CD8-positive, alpha-beta memory T cell (primary cell): ENCODE measurements at regions not wholly inside any gene's neighbourhood (a gene's known extent, or its start where the extent isn't known, plus 50 kb on each side); places are given as distances from the start of the nearest gene placed in this dataset.

Experiments used
- CTCF ChIA-PET: fragments of 350-600 bp; sonication (Branson Sonifier 250); formaldehyde crosslinking; loops from one replicate; lab custom pipeline; 2021; ENCODE audit warnings: antibody characterized with exemption; lab: Charles Lee
- POLR2A ChIA-PET: fragments of 350-600 bp; sonication (Branson Sonifier 250); formaldehyde crosslinking; loops from one replicate; lab custom pipeline; 2021; ENCODE audit warnings: antibody characterized with exemption; lab: Charles Lee
- DNase-seq, 5 donors: peaks; one replicate each; pipeline versions ENCODE4 v3.0.0 to v3.0.0-alpha.2; 2020 to 2022; ENCODE audit warnings: mixed read lengths in 1 of 5
- H3K27ac ChIP-seq: one replicate; pipeline ENCODE4 v1.7.0; 2013; ENCODE audit warnings: low read depth, mild to moderate bottlenecking, low read length, moderate library complexity
- H3K27me3 ChIP-seq: 2 replicates; pipeline ENCODE4 v1.7.0; 2013; ENCODE audit warnings: low read length, mild to moderate bottlenecking; ENCODE audit not compliant: insufficient read depth, poor library complexity, severe bottlenecking
- H3K36me3 ChIP-seq: 2 replicates; pipeline ENCODE4 v1.7.0; 2013; ENCODE audit warnings: mild to moderate bottlenecking, low read length, moderate library complexity; ENCODE audit not compliant: insufficient read depth
- H3K4me1 ChIP-seq: 2 replicates; pipeline ENCODE4 v1.7.0; 2013; ENCODE audit warnings: mild to moderate bottlenecking, low read length, moderate library complexity; ENCODE audit not compliant: insufficient read depth
- H3K4me3 ChIP-seq: 2 replicates; pipeline ENCODE4 v1.7.0; 2013; ENCODE audit warnings: mild to moderate bottlenecking, low read length
- H3K9me3 ChIP-seq: 2 replicates; pipeline ENCODE4 v1.7.0; 2013; ENCODE audit warnings: mild to moderate bottlenecking, low read length
- H3K27ac Mint-ChIP-seq, 8 donors: one replicate each; pipeline ENCODE4 v1.8.0; 2020 to 2021; ENCODE audit warnings: mixed read lengths in 8 of 8, mild to moderate bottlenecking in 6 of 8, inconsistent platforms in 3 of 8, moderate library complexity in 3 of 8
- H3K27me3 Mint-ChIP-seq, 2 donors: one replicate each; pipeline ENCODE4 v1.8.0; 2020 to 2021; ENCODE audit warnings: mixed read lengths in 2 of 2, mild to moderate bottlenecking in 1 of 2, moderate library complexity in 1 of 2
- H3K36me3 Mint-ChIP-seq, 3 donors: one replicate each; pipeline ENCODE4 v1.8.0; 2020 to 2021; ENCODE audit warnings: mixed read lengths in 3 of 3, inconsistent platforms in 1 of 3, mild to moderate bottlenecking in 1 of 3
- H3K4me1 Mint-ChIP-seq, 3 donors: one replicate each; pipeline ENCODE4 v1.8.0; 2020 to 2021; ENCODE audit warnings: mixed read lengths in 3 of 3, inconsistent platforms in 1 of 3, mild to moderate bottlenecking in 1 of 3
- H3K4me3 Mint-ChIP-seq, 7 donors: one replicate each; pipeline ENCODE4 v1.8.0; 2020 to 2021; ENCODE audit warnings: mixed read lengths in 7 of 7, mild to moderate bottlenecking in 6 of 7, moderate library complexity in 4 of 7, inconsistent platforms in 2 of 7
- H3K9me3 Mint-ChIP-seq, 5 donors: one replicate each; pipeline ENCODE4 v1.8.0; 2020 to 2022; ENCODE audit warnings: mixed read lengths in 5 of 5, mild to moderate bottlenecking in 3 of 5, moderate library complexity in 2 of 5, inconsistent platforms in 1 of 5

DNA sequence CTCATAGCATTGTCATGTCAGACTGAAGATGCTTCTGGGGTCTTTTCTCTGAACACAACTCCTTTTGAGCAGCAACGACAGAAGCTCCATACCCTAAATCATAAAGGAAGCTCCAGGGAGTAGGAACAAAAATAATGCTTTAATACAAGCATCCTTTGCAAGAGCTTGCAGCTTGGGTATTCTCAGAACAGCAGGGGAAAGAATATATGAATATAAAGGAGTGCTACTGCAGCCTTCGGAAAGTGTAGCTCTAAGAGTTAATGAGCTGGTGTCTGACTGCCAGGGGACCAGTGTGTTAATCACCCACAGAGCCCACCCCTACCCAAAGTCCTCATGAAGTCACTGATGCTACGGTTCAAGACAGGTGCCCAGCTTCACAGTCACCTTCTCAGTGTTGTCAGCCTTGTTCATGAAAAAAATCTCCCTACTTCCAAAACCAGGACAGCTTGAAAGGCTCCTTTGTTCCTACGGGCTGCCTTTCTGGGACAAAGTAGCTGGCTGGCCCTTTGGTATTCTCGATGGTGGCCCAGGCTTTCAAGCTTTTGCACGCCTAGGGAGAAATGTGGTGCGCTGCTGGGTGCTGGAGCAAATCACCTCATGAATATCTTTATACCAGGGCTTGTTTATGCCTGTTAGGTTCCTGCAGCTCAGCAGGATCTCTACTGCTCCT lies 259.7 kb downstream of the CMPK2 start:
- Histone ChIP-seq H3K27me3 (no peaks in the 10 kb centered on the region), H3K9me3 (no peaks in the 10 kb centered on the region), H3K36me3 (no peaks in the 10 kb centered on the region), H3K27ac (no peak overlapping the region), H3K4me3 (no peak overlapping the region), H3K4me1 (no peaks in the 10 kb centered on the region)
- no peak overlapping the region for H3K27ac Mint-ChIP-seq
- DNase-seq: no peak
- no peak overlapping the region for H3K4me3 Mint-ChIP-seq
- CTCF ChIA-PET: no interaction called here
- H3K9me3 Mint-ChIP-seq: peaks cover 0 to 3% (median 0%) of the 10 kb centered on the region in 5 donors
- H3K27me3 Mint-ChIP-seq: no peaks in the 10 kb centered on the region
- H3K4me1 Mint-ChIP-seq: no peaks in the 10 kb centered on the region
- POLR2A ChIA-PET: no interaction called here
- no peaks in the 10 kb centered on the region for H3K36me3 Mint-ChIP-seq

DNA sequence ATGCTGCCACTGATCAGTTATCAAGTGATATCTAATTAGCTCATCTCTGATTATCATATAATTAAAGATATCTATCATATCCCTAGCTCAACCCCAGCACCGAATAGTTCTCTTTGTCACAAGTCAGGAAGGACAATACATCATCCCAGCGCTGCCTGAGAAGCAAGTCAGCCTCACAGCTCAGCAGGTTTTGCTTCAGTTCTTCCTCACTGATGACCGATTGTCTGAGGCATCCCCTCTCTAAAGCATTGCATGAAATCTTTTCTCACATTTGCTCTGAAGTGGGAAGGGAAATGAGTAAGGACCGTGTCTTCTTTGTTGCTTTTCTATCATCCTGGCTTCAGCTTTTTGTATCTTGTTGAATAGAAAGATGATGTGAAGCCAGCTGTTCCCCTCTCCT lies 247.9 kb downstream of the CMPK2 start:
- Histone ChIP-seq H3K4me3 (no peak overlapping the region), H3K9me3 (peaks cover 2% of the 10 kb centered on the region), H3K27me3 (no peaks in the 10 kb centered on the region), H3K4me1 (no peaks in the 10 kb centered on the region), H3K36me3 (no peaks in the 10 kb centered on the region), H3K27ac (no peak overlapping the region)
- no peak overlapping the region for H3K4me3 Mint-ChIP-seq
- no peak overlapping the region for H3K27ac Mint-ChIP-seq
- H3K27me3 Mint-ChIP-seq: peaks cover 0 to 6% of the 10 kb centered on the region in 2 donors
- ChIA-PET POLR2A (no interaction called here), CTCF (no interaction called here)
- H3K9me3 Mint-ChIP-seq: peaks cover 0 to 17% (median 11%) of the 10 kb centered on the region in 5 donors
- no peak for DNase-seq
- no peaks in the 10 kb centered on the region for H3K36me3 Mint-ChIP-seq
- H3K4me1 Mint-ChIP-seq: no peaks in the 10 kb centered on the region

DNA sequence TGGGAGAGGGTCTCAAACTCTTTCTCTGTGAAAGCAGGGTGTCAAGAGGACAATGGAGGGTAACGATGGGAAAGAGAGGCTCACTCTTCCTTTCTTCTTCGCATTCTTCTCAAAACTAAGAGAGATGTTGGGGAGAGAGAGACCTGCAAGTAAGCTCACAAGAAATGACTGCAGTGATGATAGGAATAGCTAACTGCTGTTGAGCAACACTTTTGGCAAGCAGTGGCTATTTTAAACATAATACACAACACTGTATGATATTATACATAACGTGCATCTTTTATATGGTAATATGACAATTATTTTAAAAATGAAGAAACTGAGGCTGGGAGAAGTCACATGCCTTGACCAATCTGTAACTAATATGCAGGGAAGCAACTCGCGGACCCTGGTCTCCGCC lies 247.5 kb downstream of the CMPK2 start:
- H3K27me3 ChIP-seq: no peaks in the 10 kb centered on the region
- no peak for DNase-seq
- Mint-ChIP-seq H3K9me3 (peaks cover 0 to 14% (median 7%) of the 10 kb centered on the region in 5 donors), H3K27me3 (peaks cover 0 to 6% of the 10 kb centered on the region in 2 donors), H3K4me3 (no peak overlapping the region), H3K4me1 (no peaks in the 10 kb centered on the region), H3K27ac (no peak overlapping the region), H3K36me3 (no peaks in the 10 kb centered on the region)
- POLR2A ChIA-PET: no interaction called here
- no peak overlapping the region for H3K27ac ChIP-seq
- no peak overlapping the region for H3K4me3 ChIP-seq
- no peaks in the 10 kb centered on the region for H3K4me1 ChIP-seq
- no peaks in the 10 kb centered on the region for H3K36me3 ChIP-seq
- no peaks in the 10 kb centered on the region for H3K9me3 ChIP-seq
- CTCF ChIA-PET: no interaction called here

DNA sequence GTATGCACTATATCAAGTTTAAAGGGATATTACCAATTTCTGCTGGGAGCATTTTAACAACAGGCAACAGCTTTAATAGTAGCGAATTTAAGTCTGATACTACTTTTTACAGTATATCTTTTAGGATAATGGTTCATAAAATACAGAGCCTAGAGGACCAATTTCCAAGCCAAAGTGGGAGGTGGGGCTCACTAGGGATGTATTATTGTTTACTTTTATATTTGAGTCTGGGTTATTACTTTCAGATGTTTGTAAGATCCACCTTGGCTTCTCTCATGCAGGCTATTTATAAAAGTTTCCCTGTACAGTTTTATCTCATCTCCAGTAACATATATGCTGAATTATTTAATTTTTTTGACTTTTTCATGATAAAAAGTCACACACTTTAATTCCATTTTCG lies 242.0 kb downstream of the CMPK2 start:
- H3K36me3 Mint-ChIP-seq: no peaks in the 10 kb centered on the region
- H3K4me1 ChIP-seq: no peaks in the 10 kb centered on the region
- H3K4me3 Mint-ChIP-seq: no peak overlapping the region
- H3K9me3 Mint-ChIP-seq: no peaks in the 10 kb centered on the region
- H3K36me3 ChIP-seq: no peaks in the 10 kb centered on the region
- DNase-seq: no peak
- H3K27me3 ChIP-seq: no peaks in the 10 kb centered on the region
- CTCF ChIA-PET: no interaction called here
- POLR2A ChIA-PET: no interaction called here
- H3K4me3 ChIP-seq: no peak overlapping the region
- no peak overlapping the region for H3K27ac Mint-ChIP-seq
- peaks cover 0 to 3% of the 10 kb centered on the region in 2 donors for H3K27me3 Mint-ChIP-seq
- H3K4me1 Mint-ChIP-seq: no peaks in the 10 kb centered on the region
- no peaks in the 10 kb centered on the region for H3K9me3 ChIP-seq
- no peak overlapping the region for H3K27ac ChIP-seq

DNA sequence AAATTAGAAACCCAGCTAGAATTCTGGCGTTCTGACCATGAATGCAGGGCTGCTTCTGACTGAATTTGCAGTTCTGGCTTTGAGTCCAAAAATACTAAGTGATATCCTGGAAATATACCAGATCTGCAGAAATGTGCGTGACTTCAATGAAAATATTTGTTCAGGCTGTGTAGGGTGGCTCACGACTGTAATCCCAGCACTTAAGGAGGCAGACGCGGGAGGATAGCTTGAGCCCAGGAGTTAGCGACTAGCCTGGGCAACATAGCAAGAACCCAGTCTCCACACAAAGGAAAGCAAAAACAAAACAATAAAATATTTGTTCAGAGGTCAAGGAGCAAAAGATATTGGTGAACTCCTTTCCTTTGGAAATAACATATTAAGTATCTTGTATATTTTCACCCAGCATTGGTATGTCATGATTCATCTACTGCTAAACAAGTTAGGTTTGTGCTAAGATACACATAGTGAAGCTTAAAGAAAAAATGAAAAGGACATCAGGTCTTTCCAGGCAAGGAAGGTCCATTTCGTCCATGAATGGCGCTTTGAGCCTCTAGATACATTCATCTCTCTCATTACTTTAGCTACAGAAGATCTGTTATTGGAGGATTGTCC lies 239.2 kb downstream of the CMPK2 start:
- H3K27me3 ChIP-seq: no peaks in the 10 kb centered on the region
- no peaks in the 10 kb centered on the region for H3K9me3 ChIP-seq
- no peaks in the 10 kb centered on the region for H3K4me1 ChIP-seq
- Mint-ChIP-seq H3K27ac (no peak overlapping the region), H3K4me3 (no peak overlapping the region), H3K4me1 (no peaks in the 10 kb centered on the region), H3K9me3 (peaks cover 0 to 2% (median 0%) of the 10 kb centered on the region in 5 donors), H3K27me3 (peaks cover 3% of the 10 kb centered on the region in 2 donors), H3K36me3 (no peaks in the 10 kb centered on the region)
- ChIA-PET CTCF (no interaction called here), POLR2A (no interaction called here)
- H3K27ac ChIP-seq: no peak overlapping the region
- DNase-seq: no peak
- H3K4me3 ChIP-seq: no peak overlapping the region
- H3K36me3 ChIP-seq: no peaks in the 10 kb centered on the region

DNA sequence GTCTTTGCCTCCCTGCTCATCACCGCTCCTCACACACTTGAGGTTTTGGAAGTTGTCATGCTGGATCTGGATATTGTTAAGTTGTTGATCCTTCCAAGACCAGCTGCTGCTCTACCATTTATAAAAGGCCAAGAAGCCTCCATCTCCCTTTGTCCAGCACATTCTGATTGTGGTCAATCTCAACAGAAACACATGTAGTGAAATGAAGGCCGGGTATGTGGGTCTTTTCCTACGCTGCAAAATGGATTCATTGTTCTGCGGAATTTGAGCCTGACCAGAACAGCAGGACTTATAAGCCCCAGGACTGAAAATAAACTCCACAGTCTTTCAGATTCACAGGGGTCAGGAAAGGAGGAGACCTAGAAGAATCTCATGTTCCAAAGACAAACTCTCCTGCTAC lies 238.4 kb downstream of the CMPK2 start:
- Histone ChIP-seq H3K4me3 (no peak overlapping the region), H3K27ac (no peak overlapping the region), H3K36me3 (no peaks in the 10 kb centered on the region), H3K27me3 (no peaks in the 10 kb centered on the region), H3K9me3 (no peaks in the 10 kb centered on the region), H3K4me1 (no peaks in the 10 kb centered on the region)
- ChIA-PET CTCF (no interaction called here), POLR2A (no interaction called here)
- no peak overlapping the region for H3K4me3 Mint-ChIP-seq
- H3K36me3 Mint-ChIP-seq: no peaks in the 10 kb centered on the region
- DNase-seq: no peak
- no peak overlapping the region for H3K27ac Mint-ChIP-seq
- H3K27me3 Mint-ChIP-seq: peaks cover 3% of the 10 kb centered on the region in 2 donors
- peaks cover 0 to 2% (median 0%) of the 10 kb centered on the region in 5 donors for H3K9me3 Mint-ChIP-seq
- no peaks in the 10 kb centered on the region for H3K4me1 Mint-ChIP-seq

DNA sequence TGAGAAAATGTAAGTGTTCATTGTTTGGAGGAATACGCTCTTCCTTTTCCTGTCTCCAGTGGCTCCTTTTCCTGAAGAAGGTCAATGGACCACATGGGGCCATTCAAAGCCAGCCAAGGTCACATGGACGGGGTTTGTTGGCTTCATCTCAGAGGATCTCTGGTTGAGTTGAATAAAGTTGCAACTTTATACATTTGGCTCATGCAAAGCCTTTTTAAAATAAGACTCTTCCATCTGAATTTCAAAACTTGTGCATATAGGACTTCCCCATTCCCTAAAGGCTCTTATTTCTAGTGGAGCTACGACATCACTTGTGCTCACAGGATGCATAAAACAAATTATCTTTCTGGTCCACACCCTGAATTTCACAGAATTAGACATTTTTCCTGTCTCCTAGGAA lies 235.5 kb downstream of the CMPK2 start:
- Histone ChIP-seq H3K27me3 (no peaks in the 10 kb centered on the region), H3K36me3 (no peaks in the 10 kb centered on the region), H3K4me1 (no peaks in the 10 kb centered on the region), H3K9me3 (no peaks in the 10 kb centered on the region), H3K27ac (no peak overlapping the region), H3K4me3 (no peak overlapping the region)
- Mint-ChIP-seq H3K36me3 (no peaks in the 10 kb centered on the region), H3K4me3 (no peak overlapping the region), H3K4me1 (no peaks in the 10 kb centered on the region), H3K27ac (no peak overlapping the region), H3K27me3 (peaks cover 3% of the 10 kb centered on the region in 2 donors), H3K9me3 (peaks cover 0 to 2% (median 0%) of the 10 kb centered on the region in 5 donors)
- POLR2A ChIA-PET: no interaction called here
- DNase-seq: no peak
- CTCF ChIA-PET: no interaction called here

DNA sequence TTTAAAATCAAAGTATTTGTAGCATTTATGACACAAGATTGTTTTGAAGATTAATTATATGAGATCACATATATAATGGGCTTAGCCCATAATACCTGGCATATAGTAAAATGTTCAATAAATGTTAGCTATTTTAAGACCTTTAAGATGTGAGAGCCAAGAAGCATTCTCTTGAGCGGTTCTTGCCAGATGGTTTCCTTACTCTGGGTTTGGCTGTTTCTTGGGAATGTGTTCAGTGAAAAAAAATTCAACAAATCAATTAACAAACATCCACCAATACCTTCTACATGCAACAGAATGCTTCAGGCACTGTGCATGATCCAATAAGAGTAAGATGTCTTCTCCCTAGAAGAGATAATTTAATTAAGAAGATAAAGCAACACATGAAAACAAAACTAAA lies 230.4 kb downstream of the CMPK2 start:
- Mint-ChIP-seq H3K27me3 (peaks cover 7 to 8% of the 10 kb centered on the region in 2 donors), H3K27ac (no peak overlapping the region), H3K36me3 (no peaks in the 10 kb centered on the region), H3K4me1 (no peaks in the 10 kb centered on the region), H3K9me3 (peaks cover 0 to 1% (median 0%) of the 10 kb centered on the region in 5 donors), H3K4me3 (no peak overlapping the region)
- Histone ChIP-seq H3K4me3 (no peak overlapping the region), H3K36me3 (no peaks in the 10 kb centered on the region), H3K27ac (no peak overlapping the region), H3K4me1 (no peaks in the 10 kb centered on the region), H3K9me3 (no peaks in the 10 kb centered on the region), H3K27me3 (no peaks in the 10 kb centered on the region)
- ChIA-PET POLR2A (no interaction called here), CTCF (no interaction called here)
- DNase-seq: no peak
